DND-41 (cell line): ENCODE measurements at regions not wholly inside any gene's neighbourhood (a gene's known extent, or its start where the extent isn't known, plus 50 kb on each side); places are given as distances from the start of the nearest gene placed in this dataset.

Experiments
- EZH2 ChIP-seq: IDR thresholded peaks from 3 replicates; pipeline ENCODE4 v1.6.1; 2012; ENCODE audit warnings: borderline replicate concordance, low read depth, mild to moderate bottlenecking, moderate library complexity, low read length, inconsistent platforms; ENCODE audit not compliant: severe bottlenecking
- TF ChIP-seq, protein P1 (sequence below): IDR thresholded peaks from 2 replicates; pipeline ENCODE4 v1.5.1; 2012; ENCODE audit warnings: borderline replicate concordance, low read length, moderate library complexity, mild to moderate bottlenecking; ENCODE audit not compliant: poor library complexity, severe bottlenecking; ENCODE audit errors: extremely low read depth

DNA sequence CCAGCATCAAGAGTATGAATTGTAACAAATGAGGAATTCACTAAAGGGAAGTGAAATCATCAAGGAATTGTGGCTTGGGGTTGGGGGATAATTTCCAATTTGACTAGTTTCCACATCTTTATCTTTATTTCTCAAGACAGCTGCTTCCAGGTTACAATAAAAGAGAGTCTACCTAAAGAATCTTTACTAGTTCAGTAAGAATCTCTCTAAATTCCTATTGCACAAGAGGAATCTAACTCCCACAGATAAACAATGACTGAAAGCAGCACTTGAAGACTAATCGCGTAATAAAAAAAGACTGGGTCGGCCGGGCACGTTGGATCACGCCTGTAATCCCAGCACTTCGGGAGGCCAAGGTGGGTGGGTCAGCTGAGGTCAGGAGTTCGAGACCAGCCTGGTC is 194.4 kb downstream of the KBTBD8 start:
- TF ChIP-seq EZH2 = no peak
- TF ChIP-seq, protein P1, sequence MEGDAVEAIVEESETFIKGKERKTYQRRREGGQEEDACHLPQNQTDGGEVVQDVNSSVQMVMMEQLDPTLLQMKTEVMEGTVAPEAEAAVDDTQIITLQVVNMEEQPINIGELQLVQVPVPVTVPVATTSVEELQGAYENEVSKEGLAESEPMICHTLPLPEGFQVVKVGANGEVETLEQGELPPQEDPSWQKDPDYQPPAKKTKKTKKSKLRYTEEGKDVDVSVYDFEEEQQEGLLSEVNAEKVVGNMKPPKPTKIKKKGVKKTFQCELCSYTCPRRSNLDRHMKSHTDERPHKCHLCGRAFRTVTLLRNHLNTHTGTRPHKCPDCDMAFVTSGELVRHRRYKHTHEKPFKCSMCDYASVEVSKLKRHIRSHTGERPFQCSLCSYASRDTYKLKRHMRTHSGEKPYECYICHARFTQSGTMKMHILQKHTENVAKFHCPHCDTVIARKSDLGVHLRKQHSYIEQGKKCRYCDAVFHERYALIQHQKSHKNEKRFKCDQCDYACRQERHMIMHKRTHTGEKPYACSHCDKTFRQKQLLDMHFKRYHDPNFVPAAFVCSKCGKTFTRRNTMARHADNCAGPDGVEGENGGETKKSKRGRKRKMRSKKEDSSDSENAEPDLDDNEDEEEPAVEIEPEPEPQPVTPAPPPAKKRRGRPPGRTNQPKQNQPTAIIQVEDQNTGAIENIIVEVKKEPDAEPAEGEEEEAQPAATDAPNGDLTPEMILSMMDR = no peak
